Kidney epithelial cell (primary cell): ENCODE measurements at regions not wholly inside any gene's neighbourhood (a gene's known extent, or its start where the extent isn't known, plus 50 kb on each side); places are given as distances from the start of the nearest gene placed in this dataset.
"Not testable (repeated sequence)": the region's sequence is repeated elsewhere in the genome, so short reads cannot be mapped to it uniquely, and the experiment has no call there.

Experiments used
- DNase-seq: peaks from one replicate; pipeline ENCODE4 v3.0.0-alpha.2; 2010; ENCODE audit warnings: low read depth
- H3K27me3 ChIP-seq: 2 replicates; pipeline ENCODE4 v1.6.0; 2011; ENCODE audit warnings: low read length; ENCODE audit not compliant: control insufficient read depth, insufficient read depth
- H3K36me3 ChIP-seq: 2 replicates; pipeline ENCODE4 v1.5.1; 2011; ENCODE audit warnings: low read length; ENCODE audit not compliant: control insufficient read depth, insufficient read depth
- H3K4me3 ChIP-seq: 2 replicates; pipeline ENCODE4 v1.5.1; 2011; ENCODE audit warnings: low read depth, mild to moderate bottlenecking, control low read depth, low read length
- CTCF ChIP-seq: IDR thresholded peaks from 2 replicates; pipeline ENCODE4 v1.5.1; 2011; ENCODE audit warnings: mild to moderate bottlenecking, moderate library complexity, low read length, control low read depth, inconsistent platforms; ENCODE audit not compliant: insufficient read depth, poor library complexity, severe bottlenecking

- no peaks in the 10 kb centered on the region for H3K36me3 ChIP-seq
- no peak for DNase-seq
- TF ChIP-seq CTCF = peak; percentile 63
Observed at GRCh38 chr4:85127653-85128052, 161.2 kb upstream of the WDFY3 start.

GRCh38 chr4:85128246-85129204 is 162.0 kb upstream of the WDFY3 start:
- no peak for TF ChIP-seq CTCF
- DNase-seq = no peak
- Histone ChIP-seq H3K27me3 (no peaks in the 10 kb centered on the region), H3K4me3 (no peak overlapping the region), H3K36me3 (no peaks in the 10 kb centered on the region)

More at GRCh38 chr4:85127653-85128052, 161.2 kb upstream of the WDFY3 start:
- no peaks in the 10 kb centered on the region for H3K27me3 ChIP-seq
- H3K4me3 ChIP-seq = no peak overlapping the region

- not testable (repeated sequence) for H3K4me3 ChIP-seq, H3K36me3 ChIP-seq, DNase-seq
Observed at GRCh38 chr4:85129354-85130125, 163.1 kb upstream of the WDFY3 start.

GRCh38 chr4:85132117-85132516 is 165.6 kb upstream of the WDFY3 start:
- Histone ChIP-seq H3K36me3 (no peaks in the 10 kb centered on the region), H3K27me3 (no peaks in the 10 kb centered on the region), H3K4me3 (no peak overlapping the region)
- TF ChIP-seq CTCF = no peak
- no peak for DNase-seq

More at GRCh38 chr4:85129354-85130125, 163.1 kb upstream of the WDFY3 start:
- not testable (repeated sequence) for H3K27me3 ChIP-seq

GRCh38 chr4:85132570-85132969 is 166.1 kb upstream of the WDFY3 start:
- Histone ChIP-seq H3K4me3 (no peak overlapping the region), H3K36me3 (no peaks in the 10 kb centered on the region), H3K27me3 (no peaks in the 10 kb centered on the region)
- no peak for DNase-seq
- TF ChIP-seq CTCF = no peak

GRCh38 chr4:85139749-85140148 is 173.3 kb upstream of the WDFY3 start:
- not testable (repeated sequence) for H3K27me3 ChIP-seq, DNase-seq, H3K36me3 ChIP-seq, H3K4me3 ChIP-seq
